ENCODE measurements at regions not wholly inside any gene's neighbourhood (a gene's known extent, or its start where the extent isn't known, plus 50 kb on each side); places are given as distances from the start of the nearest gene placed in this dataset.

GRCh38 chr4:184922301-184922700 is 96.0 kb upstream of the HELT start:
- no peak for TF ChIP-seq POLR2A (IDR thresholded peaks at IDR 0.05; ENCODE audit: low read depth, low read length)
- TF ChIP-seq SPI1 (IDR thresholded peaks at IDR 0.05; ENCODE audit: low read depth, low read length): no peak
- no peak for TF ChIP-seq POLR2AphosphoS5 (IDR thresholded peaks at IDR 0.05; ENCODE audit: low read depth, low read length)
- TF ChIP-seq TAF1 (IDR thresholded peaks at IDR 0.05; ENCODE audit: low read depth, low read length): no peak

Data from GM12891 (cell line).